Sigmoid colon (tissue), 3 donors: ENCODE measurements at regions not wholly inside any gene's neighbourhood (a gene's known extent, or its start where the extent isn't known, plus 50 kb on each side); places are given as distances from the start of the nearest gene placed in this dataset.

Source experiments
- CTCF ChIP-seq, 4 experiments: fragments of 450-650 bp in 3 of 4; fragments of 200-600 bp in 1 of 4; IDR thresholded peaks; one replicate each; pipeline ENCODE4 v1.5.1; 2016 to 2019; ENCODE audit warnings: antibody characterized with exemption in 4 of 4, mild to moderate bottlenecking in 3 of 4, moderate library complexity in 2 of 4
- POLR2A ChIP-seq, 2 donors: fragments of 450-650 bp; IDR thresholded peaks; one replicate each; pipeline ENCODE4 v1.6.1; 2016; ENCODE audit warnings: antibody characterized with exemption in 2 of 2, mild to moderate bottlenecking in 2 of 2, moderate library complexity in 2 of 2

- TF ChIP-seq CTCF (IDR thresholded peaks at IDR 0.05), result no peak
- no peak for TF ChIP-seq POLR2A (IDR thresholded peaks at IDR 0.05)
Observed at GRCh38 chr6:2407525-2407924, 162.1 kb upstream of the GMDS start.
